H4 (cell line): ENCODE measurements at regions not wholly inside any gene's neighbourhood (a gene's known extent, or its start where the extent isn't known, plus 50 kb on each side); places are given as distances from the start of the nearest gene placed in this dataset.
A peak's percentile ranks its signal among the peaks of the same experiment; 100 is the strongest.
"Not testable (repeated sequence)": the region's sequence is repeated elsewhere in the genome, so short reads cannot be mapped to it uniquely, and the experiment has no call there.

Experiments used
- DNase-seq: peaks from one replicate; pipeline ENCODE4 v3.0.0-alpha.2; 2015; ENCODE audit warnings: low spot score

GRCh38 chr4:146124023-146124680 is 51.4 kb upstream of the LSM6 start:
- no peak for DNase-seq

DNA sequence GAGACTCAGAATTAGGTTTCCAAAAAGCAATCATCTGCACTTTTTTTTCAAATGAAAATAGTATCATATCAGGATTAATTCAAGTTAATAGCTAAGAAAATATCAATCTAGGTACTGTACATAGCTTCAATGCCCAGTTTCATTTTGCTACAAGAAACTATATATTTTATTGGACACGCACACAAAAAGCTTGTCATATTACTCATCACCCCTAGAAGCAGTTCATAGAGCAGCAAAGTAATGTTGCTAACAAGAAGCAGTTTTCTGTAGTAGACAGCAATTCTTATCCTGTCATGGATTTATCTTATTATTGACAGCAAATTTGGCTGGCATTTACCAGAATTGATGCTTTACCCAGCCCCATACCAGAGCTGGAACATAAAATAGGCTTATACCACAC is 52.3 kb upstream of the LSM6 start:
- DNase-seq, result no peak

DNA sequence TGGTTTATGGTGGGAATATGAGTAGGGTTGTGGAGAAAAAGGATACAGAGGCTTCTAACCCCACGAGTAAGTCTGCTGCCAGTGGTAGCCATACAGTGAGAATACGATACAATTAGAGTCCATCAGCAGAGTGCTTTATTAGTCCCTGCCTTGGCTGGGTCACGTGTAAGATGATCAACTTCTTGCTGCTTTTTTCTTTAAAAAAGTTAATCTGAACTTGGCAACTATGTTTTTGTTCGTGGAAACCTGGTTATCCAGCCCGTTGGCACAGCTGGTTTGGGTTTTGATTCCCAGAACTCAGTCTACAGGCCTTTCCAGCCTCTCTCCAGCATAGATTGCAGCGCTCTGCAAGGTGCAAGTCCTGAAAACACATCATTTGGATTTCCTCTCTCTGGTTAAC is 53.1 kb upstream of the LSM6 start:
- no peak for DNase-seq

GRCh38 chr4:146121757-146122156 is 53.8 kb upstream of the LSM6 start:
- DNase-seq, result no peak

GRCh38 chr4:146119845-146120404 is 55.6 kb upstream of the LSM6 start:
- DNase-seq, result no peak

DNA sequence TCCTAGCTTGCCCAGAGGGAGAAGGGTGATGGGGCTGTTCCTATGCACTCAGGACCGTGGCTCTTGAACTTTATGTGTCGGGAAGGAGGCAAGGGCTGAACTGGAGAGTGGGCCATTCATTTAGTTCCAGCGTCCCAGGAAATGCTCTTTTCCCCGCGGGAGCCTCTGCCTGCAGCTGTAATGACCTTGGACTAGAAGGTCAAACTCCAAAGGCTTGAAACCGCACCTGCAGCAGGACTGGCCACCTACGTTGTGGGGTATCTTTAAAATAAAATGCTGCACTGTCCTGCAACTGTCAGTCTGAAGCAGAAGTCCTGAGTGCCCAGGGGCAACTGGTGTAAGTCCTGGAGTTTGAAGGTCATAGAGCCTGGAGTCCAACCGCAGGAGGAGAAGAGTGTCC is 61.5 kb upstream of the LSM6 start:
- DNase-seq, result no peak

DNA sequence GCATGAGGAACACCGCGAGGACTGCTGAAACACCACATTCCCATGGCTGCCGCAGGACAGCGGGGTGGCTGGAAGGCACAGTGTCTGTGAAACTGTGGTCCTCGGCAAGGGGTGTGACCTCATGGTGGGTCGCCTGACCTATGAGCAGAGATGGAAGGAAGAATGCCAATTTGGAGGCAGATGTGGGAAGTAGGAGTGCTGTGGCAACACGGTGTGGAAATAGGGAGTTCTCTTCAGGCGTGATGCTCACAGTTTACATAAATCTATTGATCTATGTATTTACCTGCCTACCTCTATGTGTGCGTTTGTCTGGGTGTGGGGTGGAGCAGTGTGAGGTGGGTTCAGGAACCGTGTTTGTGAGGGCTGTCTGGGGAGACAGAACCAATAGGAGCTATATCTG is 62.3 kb upstream of the LSM6 start:
- no peak for DNase-seq

GRCh38 chr4:146112389-146112788 is 63.1 kb upstream of the LSM6 start:
- DNase-seq, result no peak

DNA sequence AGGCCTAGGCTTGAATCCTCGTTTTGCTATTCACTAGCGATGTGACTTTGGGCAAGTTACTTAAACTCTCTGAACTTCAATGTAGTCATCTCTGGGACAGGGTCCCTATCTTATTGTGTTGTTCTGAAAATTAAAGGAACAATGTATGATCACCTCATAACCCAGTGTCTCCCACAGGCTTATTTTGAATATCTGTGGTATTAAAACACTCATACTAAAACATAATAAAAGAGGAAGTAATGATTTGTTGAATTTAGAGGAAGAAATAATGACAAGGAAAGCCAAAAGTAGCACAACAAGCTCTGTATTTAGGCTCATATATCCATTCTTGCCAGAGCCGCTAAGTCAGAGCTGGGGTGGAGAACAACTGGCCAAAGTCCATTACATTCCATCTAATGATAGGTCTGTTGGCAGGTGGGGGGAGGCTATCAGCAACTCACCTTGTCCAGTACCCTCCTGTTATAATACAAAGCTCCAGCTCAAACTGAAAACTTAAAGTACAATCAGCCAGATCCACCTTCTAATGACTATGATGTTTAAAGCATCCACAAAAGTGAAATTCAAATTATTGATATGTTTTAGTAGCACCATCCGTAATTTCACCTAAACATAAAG is 64.5 kb upstream of the LSM6 start:
- DNase-seq, result no peak

DNA sequence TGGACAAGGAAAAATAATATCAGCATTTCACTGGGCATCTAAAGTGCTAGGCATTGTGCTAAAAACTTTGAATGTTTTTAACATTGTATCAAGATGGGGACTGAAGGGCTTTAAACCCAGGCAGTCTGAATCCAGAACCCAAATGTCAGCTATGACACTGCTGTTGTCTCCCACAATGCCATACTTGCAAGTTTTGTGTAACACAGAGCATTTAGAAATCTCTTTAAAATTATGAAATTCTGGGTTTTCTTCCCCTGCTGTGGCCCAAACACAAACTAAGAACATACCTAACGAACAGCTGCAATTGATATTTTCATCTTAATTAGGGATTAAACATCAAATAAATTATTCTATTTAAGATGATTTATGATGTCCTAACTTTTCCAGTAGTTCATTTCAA is 66.8 kb upstream of the LSM6 start:
- DNase-seq, result no peak

DNA sequence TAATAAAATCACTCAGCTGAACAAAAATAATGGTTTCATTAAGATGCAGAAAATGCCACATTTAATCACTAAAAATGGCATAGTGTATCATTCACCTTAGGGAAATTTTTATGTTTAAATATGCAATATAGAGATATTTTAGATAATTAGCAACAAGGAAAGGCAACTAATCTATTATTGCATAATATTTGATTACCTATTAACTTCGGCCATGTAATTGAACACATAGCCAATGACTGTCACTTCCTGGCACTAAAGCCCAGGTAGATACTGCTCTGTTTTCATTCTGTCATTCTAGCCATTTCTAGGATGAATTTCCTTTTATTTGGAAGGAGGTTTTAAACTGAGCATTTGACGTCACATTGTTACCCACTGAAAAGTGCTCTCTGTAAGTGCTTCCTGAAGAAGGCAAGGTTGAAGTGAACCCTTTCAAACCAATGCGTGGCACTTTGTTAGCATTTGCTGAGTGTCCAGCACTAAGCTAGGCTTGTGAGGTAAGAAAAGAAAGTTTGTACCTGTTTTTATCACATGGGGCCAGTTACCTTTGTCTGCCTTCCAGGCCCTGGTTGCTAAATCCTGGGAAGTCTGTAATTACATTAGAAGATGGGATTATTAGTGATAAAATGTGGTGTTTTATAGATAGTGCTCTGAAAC is 67.8 kb upstream of the LSM6 start:
- DNase-seq, result no peak

DNA sequence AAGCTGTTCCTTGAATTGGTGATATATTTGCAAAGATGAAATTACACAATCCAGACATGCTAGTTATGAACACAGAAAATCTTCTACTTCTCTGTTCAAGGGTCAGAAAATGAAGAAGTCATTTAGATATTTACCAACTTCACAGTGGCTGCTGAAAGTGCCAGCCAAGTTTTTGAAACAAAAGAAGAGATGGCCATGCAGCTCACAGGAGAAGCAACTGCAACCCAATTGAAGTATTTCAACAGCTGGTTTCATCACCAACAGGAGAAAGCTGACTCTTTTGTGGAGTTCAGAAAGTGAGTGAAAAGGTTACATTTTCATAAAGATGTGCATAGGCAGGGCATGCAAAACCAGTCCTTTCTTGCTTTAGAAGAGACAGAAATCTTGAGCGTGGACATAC is 70.1 kb upstream of the LSM6 start:
- DNase-seq, result no peak

GRCh38 chr4:146104541-146104940 is 71.0 kb upstream of the LSM6 start:
- DNase-seq, result no peak

DNA sequence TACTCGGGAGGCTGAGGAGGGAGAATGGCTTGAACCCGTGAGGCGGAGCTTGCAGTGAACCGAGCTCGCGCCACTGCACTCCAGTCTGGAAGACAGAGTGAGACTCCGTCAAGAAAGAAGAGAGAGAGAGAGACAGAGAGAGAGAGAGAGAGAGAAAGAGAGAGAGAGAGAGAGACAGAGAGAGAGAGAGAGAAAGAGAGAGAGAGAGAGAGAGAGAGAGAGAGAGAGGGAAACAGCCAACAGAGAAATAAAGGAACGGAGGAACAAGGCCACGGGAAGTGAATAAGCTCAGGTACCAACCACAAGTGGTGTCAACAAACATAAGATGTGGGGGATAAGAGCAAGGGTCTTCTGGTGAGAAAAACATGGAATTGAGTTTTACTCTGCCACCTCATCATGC is 71.5 kb upstream of the LSM6 start:
- not testable (repeated sequence) for DNase-seq

DNA sequence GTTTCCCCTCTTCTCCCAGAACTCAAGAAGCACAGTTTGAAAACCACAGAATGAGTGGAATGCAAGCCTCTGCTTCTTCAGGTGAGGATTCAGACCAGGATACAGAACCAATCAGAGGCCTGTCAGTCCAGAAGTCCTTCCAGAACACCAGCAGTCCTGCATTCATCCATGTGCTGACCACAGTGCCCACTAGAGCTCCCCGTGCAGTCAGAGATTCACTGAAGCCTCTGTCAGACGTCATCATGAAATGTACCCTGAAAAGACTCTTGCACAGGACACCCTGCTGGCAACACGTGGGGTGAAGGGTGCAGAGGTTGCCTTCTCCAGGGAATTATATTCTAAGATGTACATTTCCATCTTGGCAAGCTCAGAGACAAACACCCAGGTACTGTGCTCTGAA is 75.9 kb upstream of the LSM6 start:
- no peak for DNase-seq

GRCh38 chr4:146098978-146099377 is 76.5 kb upstream of the LSM6 start:
- no peak for DNase-seq

GRCh38 chr4:146098397-146098796 is 77.1 kb upstream of the LSM6 start:
- no peak for DNase-seq

- DNase-seq, result no peak
Measured at GRCh38 chr4:146096371-146096770, 79.1 kb upstream of the LSM6 start.

- no peak for DNase-seq
Measured at GRCh38 chr4:146095860-146096259, 79.7 kb upstream of the LSM6 start.

GRCh38 chr4:146095091-146095690 is 80.3 kb upstream of the LSM6 start:
- DNase-seq, result peak; percentile 42

DNA sequence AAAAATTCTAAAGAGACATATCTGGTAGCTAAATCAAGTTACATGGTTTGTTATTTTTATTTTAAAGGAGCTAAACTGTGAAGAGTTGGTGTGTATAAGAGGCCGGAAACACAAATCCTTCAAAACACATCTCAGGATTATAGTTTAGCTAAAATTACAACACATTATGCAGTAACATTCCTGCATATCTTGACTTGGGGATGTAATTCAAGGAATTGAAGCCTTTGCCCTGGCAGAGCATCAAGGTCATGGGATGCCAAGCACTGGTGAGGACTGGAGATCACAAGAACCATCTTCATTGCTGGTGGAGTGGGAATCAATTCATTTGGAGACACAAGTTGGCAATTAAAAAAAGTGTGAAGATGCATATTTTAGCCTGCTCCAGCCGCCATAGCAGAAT is 86.8 kb upstream of the LSM6 start:
- DNase-seq, result no peak

GRCh38 chr4:146087856-146088255 is 87.7 kb upstream of the LSM6 start:
- DNase-seq, result no peak

DNA sequence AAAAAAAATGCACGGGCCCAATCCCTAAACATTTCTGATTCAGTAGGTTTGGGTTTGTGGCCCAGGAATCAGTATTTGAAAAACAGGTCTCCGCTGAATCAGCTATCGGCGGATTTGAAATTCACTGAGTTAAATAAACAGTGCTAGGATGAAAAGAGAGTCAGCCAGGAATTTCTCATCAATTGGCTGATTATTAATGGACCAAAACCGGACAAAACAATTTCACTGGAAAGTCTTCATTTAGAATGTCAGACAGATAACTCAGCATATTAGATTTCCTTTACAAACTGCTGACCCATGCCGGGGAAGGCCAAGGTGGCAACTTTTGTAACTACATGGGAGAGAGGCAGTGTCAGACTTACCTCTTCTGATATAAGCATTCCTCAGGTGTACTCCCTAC is 99.4 kb upstream of the LSM6 start:
- no peak for DNase-seq
